ENCODE measurements at regions not wholly inside any gene's neighbourhood (a gene's known extent, or its start where the extent isn't known, plus 50 kb on each side); places are given as distances from the start of the nearest gene placed in this dataset.

GRCh38 chr4:110978761-110979160 lies 355.9 kb upstream of the PITX2 start:
- no peak overlapping the region for H3K9ac ChIP-seq (ENCODE audit: low read length)
- H3K27me3 ChIP-seq (replicated peaks; ENCODE audit: insufficient read depth, low read length) = no peaks in the 10 kb centered on the region
- H3K27ac ChIP-seq (ENCODE audit: low read length) = no peak overlapping the region
- no peaks in the 10 kb centered on the region for H3K79me2 ChIP-seq (ENCODE audit: low read length)
- no peak overlapping the region for H2AFZ ChIP-seq (ENCODE audit: low read length)
- H3K9me3 ChIP-seq (replicated peaks; ENCODE audit: insufficient read depth, low read length) = no peaks in the 10 kb centered on the region
- no peak overlapping the region for H3K4me3 ChIP-seq (ENCODE audit: low read length)
- no peaks in the 10 kb centered on the region for H3F3A ChIP-seq (ENCODE audit: insufficient read depth, low read length)
- no peaks in the 10 kb centered on the region for H3K36me3 ChIP-seq (replicated peaks; ENCODE audit: insufficient read depth, low read length)
- H3K4me1 ChIP-seq (ENCODE audit: low read length) = no peaks in the 10 kb centered on the region
- no peaks in the 10 kb centered on the region for H4K20me1 ChIP-seq (ENCODE audit: insufficient read depth, low read length)
- DNase-seq = no peak
- no peak for TF ChIP-seq EZH2phosphoT487 (IDR thresholded peaks at IDR 0.05; ENCODE audit: low read length)
- TF ChIP-seq EZH2 (optimal IDR thresholded peaks at IDR 0.05; ENCODE audit: low read depth, low read length) = no peak
- no peak for TF ChIP-seq CTCF (IDR thresholded peaks at IDR 0.05; ENCODE audit: low read length)
- H3K4me2 ChIP-seq (ENCODE audit: low read depth, low read length) = no peak overlapping the region
- H3K9me2 ChIP-seq (replicated peaks; ENCODE audit: insufficient read depth, low read length) = no peaks in the 10 kb centered on the region

DNA sequence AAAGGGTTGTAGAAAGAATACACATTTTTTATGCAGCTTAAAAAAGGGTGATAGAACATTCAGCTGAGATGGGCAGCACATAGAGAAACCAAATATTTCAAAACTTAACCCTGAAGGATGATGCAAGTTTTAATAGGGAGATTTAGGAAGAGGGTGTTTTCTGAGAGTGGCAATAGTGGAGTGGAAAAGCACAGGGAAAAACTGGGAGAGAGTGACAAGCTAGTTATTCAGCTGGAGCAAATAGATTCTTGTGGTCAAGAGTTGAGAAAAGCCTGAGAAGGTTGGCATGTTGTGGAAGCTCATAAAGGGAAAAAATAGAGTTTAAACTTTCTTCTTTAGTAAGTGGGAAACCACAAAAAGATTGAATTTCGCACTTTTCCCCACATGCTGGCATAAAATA lies 359.6 kb upstream of the PITX2 start:
- H3K9me2 ChIP-seq (replicated peaks; ENCODE audit: insufficient read depth, low read length) = no peaks in the 10 kb centered on the region

DNA sequence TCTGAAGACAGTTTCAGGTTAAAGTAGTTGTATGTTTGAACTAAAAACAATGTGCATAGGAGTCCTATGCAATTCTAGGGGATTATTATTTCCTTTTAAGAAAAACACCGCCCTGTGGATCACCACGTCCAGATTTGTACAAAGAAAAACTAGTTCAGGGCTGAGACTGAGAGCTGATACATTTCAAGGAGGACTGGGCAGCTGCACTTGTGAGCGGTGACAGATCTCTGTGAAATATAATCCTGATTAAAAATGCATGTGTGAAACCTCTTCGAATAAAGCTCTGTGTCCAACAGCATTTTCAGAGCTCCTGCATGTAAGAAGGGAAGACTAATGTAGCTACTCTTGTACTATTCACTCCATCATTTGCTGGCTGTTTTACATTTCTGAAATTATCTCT lies 365.8 kb upstream of the PITX2 start:
- Histone ChIP-seq H3K4me2 (ENCODE audit: low read depth, low read length) (no peak overlapping the region), H3K27ac (ENCODE audit: low read length) (no peak overlapping the region), H3F3A (ENCODE audit: insufficient read depth, low read length) (no peaks in the 10 kb centered on the region), H3K9me3 (replicated peaks; ENCODE audit: insufficient read depth, low read length) (no peaks in the 10 kb centered on the region), H3K27me3 (replicated peaks; ENCODE audit: insufficient read depth, low read length) (no peaks in the 10 kb centered on the region), H2AFZ (ENCODE audit: low read length) (no peak overlapping the region), H3K79me2 (ENCODE audit: low read length) (no peaks in the 10 kb centered on the region), H3K4me3 (ENCODE audit: low read length) (no peak overlapping the region), H3K36me3 (replicated peaks; ENCODE audit: insufficient read depth, low read length) (no peaks in the 10 kb centered on the region), H3K4me1 (ENCODE audit: low read length) (no peaks in the 10 kb centered on the region), H3K9ac (ENCODE audit: low read length) (no peak overlapping the region), H4K20me1 (ENCODE audit: insufficient read depth, low read length) (no peaks in the 10 kb centered on the region), H3K9me2 (replicated peaks; ENCODE audit: insufficient read depth, low read length) (no peaks in the 10 kb centered on the region)
- no peak for DNase-seq
- no peak for TF ChIP-seq CTCF (IDR thresholded peaks at IDR 0.05; ENCODE audit: low read length)
- TF ChIP-seq EZH2 (optimal IDR thresholded peaks at IDR 0.05; ENCODE audit: low read depth, low read length) = no peak
- TF ChIP-seq EZH2phosphoT487 (IDR thresholded peaks at IDR 0.05; ENCODE audit: low read length) = no peak

More for the DNA sequence above, 359.6 kb upstream of the PITX2 start:
- H3K9ac ChIP-seq (ENCODE audit: low read length) = no peak overlapping the region
- H3K4me3 ChIP-seq (ENCODE audit: low read length) = no peak overlapping the region
- no peaks in the 10 kb centered on the region for H3K9me3 ChIP-seq (replicated peaks; ENCODE audit: insufficient read depth, low read length)
- H3K27me3 ChIP-seq (replicated peaks; ENCODE audit: insufficient read depth, low read length) = no peaks in the 10 kb centered on the region
- H3K79me2 ChIP-seq (ENCODE audit: low read length) = no peaks in the 10 kb centered on the region
- no peak overlapping the region for H2AFZ ChIP-seq (ENCODE audit: low read length)
- H3K4me2 ChIP-seq (ENCODE audit: low read depth, low read length) = no peak overlapping the region
- no peak overlapping the region for H3K27ac ChIP-seq (ENCODE audit: low read length)
- no peaks in the 10 kb centered on the region for H4K20me1 ChIP-seq (ENCODE audit: insufficient read depth, low read length)
- H3F3A ChIP-seq (ENCODE audit: insufficient read depth, low read length) = no peaks in the 10 kb centered on the region
- no peaks in the 10 kb centered on the region for H3K36me3 ChIP-seq (replicated peaks; ENCODE audit: insufficient read depth, low read length)
- TF ChIP-seq CTCF (IDR thresholded peaks at IDR 0.05; ENCODE audit: low read length) (no peak), EZH2 (optimal IDR thresholded peaks at IDR 0.05; ENCODE audit: low read depth, low read length) (no peak), EZH2phosphoT487 (IDR thresholded peaks at IDR 0.05; ENCODE audit: low read length) (no peak)
- DNase-seq = no peak
- H3K4me1 ChIP-seq (ENCODE audit: low read length) = no peaks in the 10 kb centered on the region

Measured in MM.1S (cell line).